ENCODE measurements at regions not wholly inside any gene's neighbourhood (a gene's known extent, or its start where the extent isn't known, plus 50 kb on each side); places are given as distances from the start of the nearest gene placed in this dataset.
"Not testable (repeated sequence)": the region's sequence is repeated elsewhere in the genome, so short reads cannot be mapped to it uniquely, and the experiment has no call there.

DNA sequence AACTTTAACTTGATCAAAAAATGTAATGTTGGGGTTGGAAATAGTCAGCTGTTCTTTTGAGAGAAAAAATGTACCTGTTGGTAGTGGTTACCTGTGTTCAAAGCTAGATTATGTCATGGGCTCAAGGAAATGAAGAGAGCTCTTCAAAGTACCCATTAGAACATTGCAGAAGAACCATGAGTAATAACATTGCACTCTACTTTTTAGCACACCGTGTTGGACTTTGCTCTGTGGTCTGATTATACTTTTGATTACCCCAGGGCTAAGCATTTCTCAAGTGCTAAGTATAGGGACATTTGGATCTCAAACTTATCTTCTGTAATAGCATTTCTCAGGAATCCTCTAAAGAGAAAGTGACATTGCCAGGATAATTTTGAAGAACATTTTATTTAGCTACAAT is 1122.8 kb upstream of the CELF4 start:
- DNase-seq (ENCODE audit: low read depth), result no peak

DNA sequence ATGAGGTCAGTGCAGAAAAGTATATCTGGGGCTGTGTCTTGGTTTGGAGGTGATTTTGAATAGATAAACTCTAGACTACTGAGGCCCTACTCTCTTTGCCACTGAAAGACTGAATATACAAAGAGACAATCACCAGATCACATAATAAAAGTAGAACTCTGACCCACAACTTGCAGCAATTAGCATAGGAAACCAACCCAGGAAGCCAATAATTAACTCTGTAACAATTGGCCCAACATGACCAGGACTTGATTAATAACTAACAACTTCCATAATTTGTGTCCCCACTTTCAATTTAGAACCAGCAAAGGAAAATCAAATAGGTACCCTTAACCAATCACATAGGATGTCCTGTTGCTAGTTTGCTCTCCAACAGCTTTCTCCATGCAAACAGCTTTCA is 1104.9 kb upstream of the CELF4 start:
- no peak for DNase-seq (ENCODE audit: low read depth)

DNA sequence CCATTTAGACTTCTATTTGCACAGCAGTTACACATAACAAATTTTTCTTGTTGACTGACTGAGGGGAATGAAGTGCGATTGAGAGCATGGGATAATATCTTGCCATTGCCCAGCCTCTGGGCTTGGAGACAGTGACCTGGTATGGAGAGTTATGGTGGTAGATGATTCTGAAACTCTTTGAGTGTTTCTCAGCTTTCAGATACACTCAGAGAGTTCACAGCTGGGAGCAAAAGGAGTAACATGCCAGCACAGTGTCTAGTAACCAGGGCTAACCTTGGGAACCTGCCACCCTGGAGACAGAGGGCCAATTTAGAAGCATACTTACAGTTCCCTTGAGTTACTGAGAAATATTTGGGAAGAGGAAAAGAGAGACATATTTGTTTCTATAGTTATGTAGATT is 1099.3 kb upstream of the CELF4 start:
- no peak for DNase-seq (ENCODE audit: low read depth)

DNA sequence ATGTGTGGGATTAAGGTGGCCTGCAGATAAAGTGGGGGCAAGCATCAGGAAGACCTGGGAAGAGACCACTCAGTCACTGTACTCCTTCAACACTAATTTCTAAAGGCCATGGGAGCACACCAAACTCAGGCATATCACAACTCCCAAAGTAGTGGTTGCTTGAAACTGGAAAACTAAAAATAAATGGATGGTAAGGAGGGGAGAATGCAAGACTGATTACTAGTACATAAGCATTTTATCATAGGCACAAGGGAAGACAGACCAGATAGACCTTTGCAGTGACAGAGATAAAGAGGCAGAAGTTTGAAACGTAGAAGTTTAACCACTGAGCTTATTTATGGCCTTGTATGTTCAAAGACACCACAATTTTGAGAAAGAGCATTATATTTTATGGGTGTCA is 1098.1 kb upstream of the CELF4 start:
- DNase-seq (ENCODE audit: low read depth), result no peak

DNA sequence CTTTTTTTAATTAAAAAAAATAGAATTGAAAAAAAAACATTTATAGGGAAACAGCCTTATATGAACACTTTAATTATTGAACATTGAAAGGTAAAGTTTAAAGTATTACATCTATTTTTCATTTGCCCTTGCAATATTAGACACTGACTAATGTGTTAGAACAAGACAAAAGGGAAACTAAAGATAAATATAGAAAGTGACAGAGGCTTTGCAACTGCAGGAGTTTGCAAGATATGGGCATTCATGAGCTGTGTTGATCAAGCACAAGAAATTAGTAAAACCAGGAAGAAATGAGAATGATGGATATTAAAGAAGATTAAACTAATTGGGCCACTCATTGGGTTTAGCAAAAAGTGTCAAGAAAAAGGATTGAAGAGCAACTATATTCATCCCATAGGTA is 1097.7 kb upstream of the CELF4 start:
- no peak for DNase-seq (ENCODE audit: low read depth)

DNA sequence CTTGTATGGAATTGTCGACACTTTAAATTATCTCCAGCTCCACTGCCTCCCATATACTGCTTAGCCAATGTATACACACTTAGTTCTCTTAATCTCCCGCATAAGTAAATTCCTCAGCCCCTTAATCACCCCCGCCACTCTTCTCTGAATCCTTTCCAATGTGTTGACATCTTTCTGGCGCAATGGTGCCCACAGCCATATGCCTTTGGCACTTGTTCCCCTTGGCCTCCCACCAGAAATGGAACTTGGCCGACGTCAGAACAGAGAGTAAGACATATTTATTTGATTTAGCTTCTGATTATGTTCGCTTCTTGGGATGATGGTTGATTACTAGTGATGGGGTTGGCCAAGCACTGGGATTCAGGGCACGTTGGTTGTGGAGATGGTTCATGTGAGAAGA is 1089.3 kb upstream of the CELF4 start:
- no peak for DNase-seq (ENCODE audit: low read depth)

DNA sequence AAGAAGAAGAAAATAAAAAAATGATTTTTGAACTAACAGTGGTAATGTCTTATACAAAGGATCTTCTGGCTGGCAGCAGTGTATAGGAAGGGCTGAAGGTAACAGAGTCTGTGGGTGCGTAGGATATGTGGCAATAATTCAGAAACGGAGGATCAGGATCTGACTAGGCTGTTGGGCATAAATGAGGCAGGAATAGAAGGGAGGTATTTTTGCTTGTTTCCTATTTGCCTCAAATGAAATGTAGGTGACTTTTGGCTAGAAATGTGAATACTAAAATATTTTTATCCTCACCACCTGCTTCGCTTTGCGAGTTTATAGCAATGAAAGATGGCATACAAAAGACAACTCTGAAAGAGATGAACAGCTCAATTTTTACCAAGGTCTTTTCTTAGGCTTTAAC is 1086.1 kb upstream of the CELF4 start:
- no peak for DNase-seq (ENCODE audit: low read depth)

DNA sequence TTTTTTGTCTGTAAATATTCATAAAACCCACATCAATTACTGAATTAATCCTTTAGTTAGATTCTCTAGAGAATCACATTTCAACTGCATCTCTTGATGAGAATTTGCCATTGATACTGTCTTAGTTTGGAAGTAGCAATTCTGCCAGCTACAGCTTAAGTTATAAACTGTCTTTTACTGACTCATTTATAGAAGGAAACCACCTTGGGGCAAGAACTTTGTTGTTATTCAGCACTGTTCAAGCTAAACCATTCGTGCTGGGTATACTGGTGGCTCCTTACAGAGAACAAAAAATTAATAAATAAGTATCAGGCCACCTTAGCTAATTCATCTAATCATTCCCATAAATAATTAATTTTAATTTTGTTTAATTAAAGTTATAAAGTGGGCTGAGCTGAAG is 1082.6 kb upstream of the CELF4 start:
- DNase-seq (ENCODE audit: low read depth), result no peak

DNA sequence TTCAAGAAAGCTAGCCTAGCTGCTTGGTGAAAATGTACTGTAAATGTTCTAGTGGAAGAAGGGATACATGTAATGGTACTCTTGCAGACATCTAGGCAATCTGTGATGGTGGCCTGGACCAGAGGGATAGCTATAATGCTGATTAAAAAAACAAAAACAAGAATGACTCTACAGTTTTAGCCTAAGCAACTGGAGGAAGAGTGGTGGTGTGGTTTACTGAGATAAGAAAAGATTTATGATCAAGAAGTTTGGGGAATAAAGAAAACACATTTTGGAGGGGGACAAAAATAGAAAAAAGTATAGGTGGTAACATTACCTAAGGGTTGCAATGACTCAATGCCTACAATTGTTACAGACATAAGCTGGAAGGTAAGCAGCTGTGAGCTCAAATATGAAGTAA is 1080.7 kb upstream of the CELF4 start:
- DNase-seq (ENCODE audit: low read depth), result no peak

DNA sequence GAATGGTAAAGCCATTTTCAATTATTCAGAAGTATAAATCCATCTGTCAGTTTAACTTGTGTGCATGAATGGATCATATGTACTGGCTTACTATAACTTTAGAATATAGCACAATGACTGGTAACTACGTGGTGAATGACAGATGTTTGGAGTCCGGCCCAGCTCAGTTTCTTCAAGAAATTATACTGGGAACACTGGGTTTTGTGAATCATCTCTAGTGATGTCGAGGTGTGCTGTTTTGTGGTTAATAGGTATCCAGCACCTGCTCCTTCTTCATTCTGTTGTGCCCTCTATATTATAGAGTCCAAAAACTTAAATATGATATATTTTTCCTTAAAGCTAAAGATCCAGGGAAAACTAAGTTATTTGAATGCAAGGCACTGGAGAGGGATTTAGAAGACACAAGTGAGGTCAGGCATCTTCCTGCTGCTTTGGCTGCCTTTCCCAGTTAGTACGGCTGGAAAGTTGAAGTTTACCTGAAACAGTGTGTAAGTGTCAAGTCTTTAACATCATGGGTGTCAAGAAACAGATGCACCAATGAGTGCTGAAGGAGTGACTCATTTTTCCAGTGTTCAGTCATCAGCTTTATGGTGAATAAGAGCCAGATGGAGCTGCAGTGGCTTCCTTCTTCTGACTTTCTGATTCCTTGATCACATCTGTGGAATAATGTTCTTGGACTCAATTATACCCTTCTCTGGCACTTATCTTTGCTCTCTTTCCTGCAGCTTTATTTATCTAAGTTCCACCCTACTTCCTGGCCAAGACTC is 1079.5 kb upstream of the CELF4 start:
- DNase-seq (ENCODE audit: low read depth), result no peak

DNA sequence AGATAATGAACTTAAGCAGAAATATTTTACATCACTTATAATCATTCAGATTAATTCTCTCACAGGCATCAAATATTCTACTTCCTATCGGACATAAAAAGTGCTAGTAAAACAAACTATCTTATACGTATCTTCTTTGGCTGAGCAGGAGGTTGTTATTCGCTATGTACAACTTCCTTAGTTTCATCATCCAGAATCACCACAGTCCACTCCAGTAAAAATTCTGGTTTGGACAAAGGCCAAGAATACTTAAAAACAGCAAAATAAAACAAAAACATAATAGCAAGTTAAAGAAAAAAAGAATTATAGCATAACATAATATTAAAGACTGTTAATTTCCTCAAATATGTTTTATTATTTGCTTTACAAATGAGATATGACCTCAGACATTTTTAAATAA is 1077.1 kb upstream of the CELF4 start:
- DNase-seq (ENCODE audit: low read depth), result no peak

DNA sequence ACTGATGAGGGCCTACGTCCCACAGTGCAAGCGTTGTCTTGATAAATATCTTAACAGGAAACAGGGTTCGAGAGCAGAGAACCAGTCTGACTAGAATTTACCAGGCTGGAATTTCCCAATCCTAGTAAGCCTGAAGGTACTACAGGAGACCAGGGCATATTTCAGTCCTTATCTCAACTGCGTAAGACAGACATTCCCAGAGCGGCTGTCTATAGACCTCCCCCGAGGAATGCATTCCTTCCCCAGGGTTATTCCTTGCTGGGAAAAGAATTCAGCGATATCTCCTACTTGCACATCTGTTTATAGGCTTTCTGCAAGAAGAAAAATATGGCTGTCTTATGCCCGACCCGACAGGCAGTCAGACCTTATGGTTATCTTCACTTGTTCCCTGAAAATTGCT is 1074.1 kb upstream of the CELF4 start:
- DNase-seq (ENCODE audit: low read depth), result not testable (repeated sequence)

DNA sequence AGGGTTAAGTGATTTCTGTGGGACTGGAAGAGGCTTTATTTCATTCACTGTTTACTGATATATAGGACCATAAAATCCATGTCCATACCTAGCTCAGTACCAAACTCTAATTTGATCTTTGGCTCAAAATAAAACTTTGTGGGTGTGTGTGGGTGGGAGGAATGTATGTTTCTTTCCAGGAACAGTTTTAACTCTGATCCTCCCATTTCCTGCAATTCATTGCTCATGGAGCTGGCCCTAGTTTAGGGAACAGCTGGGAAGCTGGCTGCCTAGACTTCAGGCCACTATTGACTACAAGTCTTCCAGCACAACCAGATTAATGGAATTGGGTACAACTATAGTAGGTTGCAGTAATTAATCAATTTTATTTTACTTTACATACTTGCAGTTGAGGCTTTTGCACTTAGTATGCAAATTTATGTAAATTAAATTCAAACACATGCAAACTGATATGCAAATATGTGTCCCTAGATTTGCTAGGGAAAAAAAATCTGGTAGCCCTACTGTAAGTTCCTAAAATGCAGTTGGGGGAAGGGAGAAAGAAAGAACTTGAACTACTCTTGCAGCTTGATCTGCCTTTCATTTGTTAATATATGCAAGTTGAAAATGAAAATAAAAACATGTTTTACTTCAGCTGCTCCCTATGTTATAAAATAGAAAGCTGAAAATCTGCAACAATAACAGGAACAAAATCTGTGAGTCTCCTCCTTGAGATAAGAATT is 1070.3 kb upstream of the CELF4 start:
- DNase-seq (ENCODE audit: low read depth), result no peak

DNA sequence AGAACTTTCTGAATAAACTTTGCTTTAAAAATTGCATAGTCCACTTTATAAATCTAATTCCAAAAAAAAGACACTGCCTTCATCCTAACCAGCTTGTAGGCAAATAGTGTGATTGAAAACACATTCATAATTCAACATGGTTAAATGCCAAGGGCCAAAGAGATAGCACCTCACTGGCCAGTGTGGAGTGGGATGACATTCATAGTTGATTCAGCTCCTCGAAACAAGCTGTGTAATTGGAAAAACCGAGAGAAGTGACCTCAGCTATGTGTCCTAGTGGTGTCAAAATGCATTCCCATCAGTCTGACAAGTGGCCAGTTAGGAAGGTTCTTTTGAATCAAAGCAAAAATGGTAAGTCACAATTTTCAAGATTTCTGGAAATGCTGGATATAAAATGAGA is 1068.5 kb upstream of the CELF4 start:
- no peak for DNase-seq (ENCODE audit: low read depth)

DNA sequence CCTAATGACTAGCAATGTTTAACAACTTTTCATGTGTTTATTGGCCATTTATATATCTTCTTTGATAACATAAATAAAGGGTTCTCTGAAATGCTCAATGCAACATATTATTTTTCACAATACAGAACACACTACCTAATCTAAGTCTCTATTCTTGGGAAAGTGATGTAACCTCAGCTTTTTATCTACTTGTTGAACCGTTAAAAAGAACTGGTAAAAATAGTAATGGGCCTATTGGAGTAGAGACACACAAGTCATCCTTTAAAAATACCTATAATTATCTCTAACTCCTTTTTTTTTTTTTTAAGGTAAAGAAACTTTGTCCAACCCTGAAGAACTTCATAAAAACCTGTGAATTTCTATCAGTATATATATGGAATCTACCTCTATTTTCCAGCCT is 1067.7 kb upstream of the CELF4 start:
- DNase-seq (ENCODE audit: low read depth), result no peak

DNA sequence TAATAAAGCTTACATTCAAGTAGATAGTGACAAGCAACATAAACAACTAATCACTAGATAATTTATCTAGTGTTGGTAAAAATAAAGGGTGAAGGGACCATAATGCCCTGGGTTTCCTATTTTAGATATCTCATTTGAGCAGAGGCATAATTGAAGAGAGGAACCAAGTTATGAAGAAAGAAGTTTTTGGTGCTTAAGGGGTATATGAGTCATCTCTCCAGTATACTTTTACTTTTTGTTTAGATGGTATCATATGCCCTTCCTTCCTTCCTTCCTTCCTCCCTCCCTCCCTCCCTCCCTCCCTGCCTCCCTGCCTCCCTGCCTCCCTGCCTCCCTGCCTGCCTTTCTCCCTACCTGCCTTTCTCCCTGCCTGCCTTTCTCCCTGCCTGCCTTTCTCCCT is 1053.5 kb upstream of the CELF4 start:
- no peak for DNase-seq (ENCODE audit: low read depth)

DNA sequence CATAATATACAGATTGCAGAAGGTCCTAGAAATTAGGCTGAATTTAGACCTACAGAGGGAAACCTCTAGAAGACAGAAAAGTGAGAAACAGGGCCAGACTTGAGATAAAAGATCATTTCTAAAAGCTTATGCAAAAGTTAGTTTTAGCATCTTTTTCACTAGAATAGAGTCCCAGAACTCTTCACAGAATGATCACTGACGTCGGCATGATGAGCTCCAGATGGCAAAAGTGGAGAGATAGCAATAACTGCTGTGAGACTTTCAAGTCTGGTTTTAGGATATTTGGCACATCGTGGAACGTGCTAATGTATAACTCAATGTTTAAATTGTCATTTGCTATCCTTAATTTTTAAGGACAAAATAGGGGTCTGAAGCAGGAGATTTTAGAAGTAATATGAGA is 1050.7 kb upstream of the CELF4 start:
- DNase-seq (ENCODE audit: low read depth), result no peak

DNA sequence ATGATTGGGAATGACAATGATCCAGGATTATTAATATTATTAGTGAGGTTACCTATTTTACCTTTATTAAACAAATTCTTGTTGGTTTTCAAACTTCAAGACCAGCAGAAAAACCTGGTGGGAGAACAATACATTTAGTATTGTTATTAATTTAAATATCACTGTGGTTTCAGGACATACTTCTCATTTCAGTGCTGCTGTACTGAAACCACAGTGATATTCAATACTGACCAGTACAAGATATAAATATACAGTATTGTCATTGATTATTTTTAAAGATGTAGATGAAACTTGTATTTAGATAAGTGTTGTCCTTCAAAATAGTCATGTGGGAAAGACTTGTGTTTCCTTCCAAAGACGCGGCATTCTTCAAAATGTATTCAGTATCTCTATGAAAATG is 1047.3 kb upstream of the CELF4 start:
- no peak for DNase-seq (ENCODE audit: low read depth)

DNA sequence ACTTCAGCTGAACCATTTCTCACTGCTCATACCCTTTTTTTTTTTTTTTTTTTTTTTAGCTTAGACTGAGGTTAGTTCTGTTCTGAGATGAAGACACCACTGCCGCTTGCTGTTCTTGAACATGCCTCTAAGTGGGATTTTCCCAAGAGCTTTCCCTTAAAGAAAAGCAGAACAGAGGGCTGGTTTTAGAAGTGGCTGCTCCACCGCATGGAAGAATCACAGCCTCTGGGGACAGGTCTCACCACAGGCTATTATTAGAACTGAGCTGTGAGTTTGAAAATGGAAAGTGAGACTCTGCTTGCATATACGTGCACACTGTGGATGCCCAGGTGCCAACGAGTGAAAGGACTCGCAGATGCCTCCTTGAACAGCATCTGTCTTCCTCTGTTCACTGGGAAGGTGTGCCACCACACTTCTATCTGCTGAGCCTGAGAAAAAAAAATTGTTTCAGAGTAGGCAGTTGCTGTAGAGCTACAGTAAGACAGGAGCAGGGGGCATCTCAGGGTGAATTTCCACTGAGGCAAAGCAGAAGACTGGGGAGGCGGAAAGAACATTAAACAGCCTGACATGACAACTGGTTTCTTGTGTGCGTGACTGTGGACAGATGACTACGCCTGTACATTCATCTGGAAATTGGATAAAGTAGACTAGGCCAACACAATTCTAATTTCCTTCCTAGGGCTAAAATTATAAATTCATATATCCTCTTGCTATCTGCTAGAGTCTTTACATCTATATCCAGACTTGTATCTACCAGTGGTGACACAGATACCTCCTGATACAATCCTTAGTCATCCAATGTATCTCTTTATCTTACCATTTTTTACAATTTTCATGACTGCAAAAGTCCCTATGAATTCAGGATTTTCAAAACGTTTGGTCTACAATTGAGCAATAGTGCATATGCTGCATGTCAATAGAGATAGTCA is 1045.7 kb upstream of the CELF4 start:
- no peak for DNase-seq (ENCODE audit: low read depth)

DNA sequence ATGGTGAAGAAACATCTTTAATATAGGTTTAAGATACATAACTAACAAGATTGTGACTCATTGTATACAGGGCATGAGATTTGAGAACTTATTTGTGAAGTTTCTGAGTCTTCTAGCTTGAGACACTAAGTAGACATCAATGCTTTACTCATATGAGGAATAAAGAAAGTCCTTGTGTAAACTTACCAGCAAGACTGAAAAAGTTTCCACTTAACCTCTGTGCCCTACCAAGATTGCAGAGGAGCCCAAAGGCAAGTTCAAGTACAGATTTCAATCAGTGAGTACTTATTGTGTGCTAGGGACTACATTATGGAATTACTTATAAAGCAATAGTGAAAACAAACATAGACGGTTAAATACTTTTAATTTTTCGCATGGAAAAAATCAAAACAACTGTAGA is 1041.2 kb upstream of the CELF4 start:
- DNase-seq (ENCODE audit: low read depth), result no peak

DNA sequence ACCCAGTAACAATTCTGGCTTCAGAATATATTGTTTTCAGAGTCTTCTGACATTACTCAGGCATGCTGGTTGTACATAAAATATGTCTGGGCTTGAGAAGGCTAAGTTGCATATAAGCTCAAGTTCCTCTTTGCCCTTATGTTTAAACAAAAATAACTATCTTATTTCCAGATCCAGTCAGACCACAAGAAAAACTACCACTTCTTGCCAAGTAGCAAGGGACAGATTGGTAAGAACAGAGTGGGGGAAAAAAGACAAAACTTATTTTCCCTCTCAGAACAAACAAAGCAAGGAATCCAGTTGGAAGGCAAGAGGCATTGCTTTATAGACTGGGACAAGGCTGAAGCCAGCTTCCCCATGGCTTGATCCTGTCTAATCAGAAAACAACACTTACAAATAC is 1036.7 kb upstream of the CELF4 start:
- no peak for DNase-seq (ENCODE audit: low read depth)

DNA sequence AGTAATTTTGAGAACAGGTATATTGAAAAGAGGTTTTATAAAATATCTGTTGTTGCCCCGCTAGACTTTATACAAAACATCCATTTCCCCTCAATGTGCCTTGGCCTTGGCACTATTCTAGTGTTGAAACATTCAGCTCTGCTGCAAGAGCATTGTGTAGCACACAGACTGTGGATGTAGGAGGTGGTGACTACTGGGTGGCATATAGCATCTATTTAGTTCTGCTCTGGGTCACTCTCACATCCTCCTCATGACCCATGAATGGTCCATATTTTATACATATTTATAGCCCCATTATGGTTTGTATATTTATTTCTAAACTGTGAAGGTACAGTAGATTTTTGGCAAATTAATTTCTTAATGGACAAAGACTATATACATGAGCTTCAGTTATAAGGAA is 1022.0 kb upstream of the CELF4 start:
- DNase-seq (ENCODE audit: low read depth), result no peak

DNA sequence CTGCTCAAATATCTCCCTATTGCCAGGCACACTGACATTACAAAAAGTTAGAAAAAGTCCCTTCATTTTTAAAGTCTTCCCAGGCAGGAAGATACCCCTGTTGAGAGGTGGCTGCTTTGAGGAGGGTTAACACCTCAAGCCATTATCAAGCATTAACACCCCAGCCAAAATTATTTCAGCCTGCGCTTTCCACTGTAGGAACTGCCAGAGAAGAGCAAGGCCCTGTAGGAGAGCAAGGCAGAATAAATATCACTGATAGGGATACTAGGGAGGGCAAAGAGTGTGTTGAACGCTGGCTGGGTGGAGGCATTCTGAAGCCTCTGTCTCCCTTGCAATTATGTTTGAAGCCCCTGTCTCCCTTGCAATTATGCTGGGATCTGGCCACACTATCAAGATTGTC is 1020.7 kb upstream of the CELF4 start:
- DNase-seq (ENCODE audit: low read depth), result no peak

Measured in fibroblast of gingiva (primary cell).